ENCODE measurements at regions not wholly inside any gene's neighbourhood (a gene's known extent, or its start where the extent isn't known, plus 50 kb on each side); places are given as distances from the start of the nearest gene placed in this dataset.

- TF ChIP-seq, protein P1, sequence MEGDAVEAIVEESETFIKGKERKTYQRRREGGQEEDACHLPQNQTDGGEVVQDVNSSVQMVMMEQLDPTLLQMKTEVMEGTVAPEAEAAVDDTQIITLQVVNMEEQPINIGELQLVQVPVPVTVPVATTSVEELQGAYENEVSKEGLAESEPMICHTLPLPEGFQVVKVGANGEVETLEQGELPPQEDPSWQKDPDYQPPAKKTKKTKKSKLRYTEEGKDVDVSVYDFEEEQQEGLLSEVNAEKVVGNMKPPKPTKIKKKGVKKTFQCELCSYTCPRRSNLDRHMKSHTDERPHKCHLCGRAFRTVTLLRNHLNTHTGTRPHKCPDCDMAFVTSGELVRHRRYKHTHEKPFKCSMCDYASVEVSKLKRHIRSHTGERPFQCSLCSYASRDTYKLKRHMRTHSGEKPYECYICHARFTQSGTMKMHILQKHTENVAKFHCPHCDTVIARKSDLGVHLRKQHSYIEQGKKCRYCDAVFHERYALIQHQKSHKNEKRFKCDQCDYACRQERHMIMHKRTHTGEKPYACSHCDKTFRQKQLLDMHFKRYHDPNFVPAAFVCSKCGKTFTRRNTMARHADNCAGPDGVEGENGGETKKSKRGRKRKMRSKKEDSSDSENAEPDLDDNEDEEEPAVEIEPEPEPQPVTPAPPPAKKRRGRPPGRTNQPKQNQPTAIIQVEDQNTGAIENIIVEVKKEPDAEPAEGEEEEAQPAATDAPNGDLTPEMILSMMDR (optimal IDR thresholded peaks at IDR 0.05 in 1 of 3, IDR thresholded peaks at IDR 0.05 in 1 of 3, conservative IDR thresholded peaks at IDR 0.05 in 1 of 3; ENCODE audit: extremely low read depth in 1 of 3, insufficient read depth in 2 of 3, low read length in 3 of 3): no peak
- no peak for TF ChIP-seq EZH2 (IDR thresholded peaks at IDR 0.05; ENCODE audit: low read length)
Measured at GRCh38 chr18:58814317-58814716, 50.4 kb upstream of the ZNF532 start.

Data from keratinocyte (primary cell).